ENCODE measurements at regions not wholly inside any gene's neighbourhood (a gene's known extent, or its start where the extent isn't known, plus 50 kb on each side); places are given as distances from the start of the nearest gene placed in this dataset.

DNA sequence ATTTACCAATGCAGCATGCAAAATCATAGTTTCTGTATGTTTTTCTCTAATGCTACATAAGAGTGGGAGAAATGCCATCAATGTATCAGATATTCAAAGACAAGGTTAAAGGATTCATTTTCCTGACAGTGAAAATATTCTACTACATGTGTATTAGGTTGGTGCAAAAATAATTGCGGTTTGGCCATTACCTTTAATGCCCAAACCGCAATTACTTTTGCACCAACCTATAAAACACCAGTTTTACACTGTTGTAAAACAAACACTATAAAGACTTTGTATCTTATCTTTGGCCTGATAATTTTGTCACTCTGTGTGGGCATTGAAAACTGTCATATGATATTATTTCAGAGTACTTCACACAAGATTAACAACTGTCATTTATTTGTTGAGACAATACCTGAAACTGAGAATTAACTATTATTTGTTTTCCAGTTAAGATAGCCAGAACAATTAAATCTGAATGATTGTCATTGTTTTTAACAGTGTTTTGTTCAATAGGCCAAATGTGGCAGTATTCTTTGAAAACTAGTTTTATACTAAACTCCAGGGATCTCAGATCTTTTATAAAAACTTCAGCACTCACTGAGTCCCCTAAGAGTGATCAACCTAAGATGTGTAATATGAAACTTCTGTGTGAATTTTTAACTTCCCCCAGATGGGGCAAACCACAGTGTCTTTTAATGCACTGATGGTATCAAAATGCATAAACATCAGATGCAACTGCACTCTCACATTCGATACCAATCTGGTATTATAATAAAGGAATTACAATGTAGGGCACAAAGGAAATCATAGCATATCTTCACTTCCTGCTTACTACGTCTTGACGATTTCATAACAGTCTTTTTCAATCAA is 53.8 kb upstream of the FBN2 start:
- in situ Hi-C loops (cut with MboI; ENCODE audit: low pct_unique_long_range_greater_than_20kb, low sequenced_read_pairs): no loop called here
- DNase-seq: no peak

DNA sequence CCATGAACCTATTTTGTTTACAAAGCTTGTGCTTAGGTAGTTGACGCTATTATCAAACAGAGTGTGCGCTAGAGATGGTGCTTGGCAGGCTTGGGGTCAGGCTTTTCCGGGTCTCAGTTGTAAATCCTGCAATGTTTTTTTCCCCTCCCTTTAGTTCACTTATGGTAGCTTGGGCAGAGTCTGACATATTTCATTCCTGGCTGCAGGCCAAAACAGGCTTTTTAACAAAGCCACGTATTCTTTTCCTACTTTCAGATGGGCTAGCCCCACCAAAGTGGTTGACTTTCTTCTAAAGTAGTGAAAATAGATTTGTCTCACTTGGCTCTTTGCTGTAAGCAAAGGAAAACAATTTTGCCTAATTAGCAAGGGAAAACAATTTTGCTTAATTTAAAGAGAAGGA is 58.0 kb upstream of the FBN2 start:
- in situ Hi-C loops (cut with MboI; ENCODE audit: low pct_unique_long_range_greater_than_20kb, low sequenced_read_pairs): no loop called here
- DNase-seq: no peak

GRCh38 chr5:128597156-128597555 is 59.1 kb upstream of the FBN2 start:
- in situ Hi-C loops (cut with MboI; ENCODE audit: low pct_unique_long_range_greater_than_20kb, low sequenced_read_pairs): no loop called here
- no peak for DNase-seq

DNA sequence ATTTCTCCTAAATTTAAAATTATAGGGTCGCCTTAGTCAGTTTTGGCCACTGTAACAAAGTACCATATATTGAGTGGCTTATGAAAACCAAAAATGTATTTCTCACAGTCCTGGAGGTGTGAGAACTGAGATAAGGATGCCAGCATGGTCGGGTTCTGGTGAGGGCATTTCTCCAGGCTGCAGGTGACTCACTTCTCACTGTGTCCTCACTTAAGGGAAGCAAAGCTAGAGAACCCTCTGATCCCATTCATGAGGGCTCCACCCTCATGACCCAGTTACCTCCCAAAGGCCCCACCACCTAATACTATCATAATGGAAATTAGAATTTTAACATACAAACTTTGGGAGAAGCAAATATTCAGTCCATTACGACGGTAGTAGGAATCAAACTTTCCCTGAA is 75.1 kb upstream of the FBN2 start:
- DNase-seq: no peak
- in situ Hi-C loops (cut with MboI; ENCODE audit: low pct_unique_long_range_greater_than_20kb, low sequenced_read_pairs): no loop called here

DNA sequence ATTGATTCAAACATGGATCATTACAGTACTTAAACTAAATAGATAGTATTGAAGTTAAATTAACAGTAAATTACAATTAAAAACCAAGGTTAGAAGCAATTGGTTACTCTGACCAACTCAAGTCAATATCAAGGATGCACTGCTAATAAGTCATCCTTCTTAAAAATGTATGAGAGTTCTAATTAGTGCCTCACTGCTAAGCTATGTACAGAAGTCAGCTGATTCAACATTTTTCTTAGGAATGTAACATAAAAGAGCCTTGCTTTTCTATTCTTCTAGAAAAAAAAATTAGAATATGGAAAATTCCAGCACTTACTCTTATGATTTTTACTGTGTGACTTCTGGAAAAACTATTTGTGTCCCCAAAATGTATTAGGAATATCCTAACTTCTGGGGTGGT is 75.7 kb upstream of the FBN2 start:
- DNase-seq: no peak
- in situ Hi-C loops (cut with MboI; ENCODE audit: low pct_unique_long_range_greater_than_20kb, low sequenced_read_pairs): no loop called here

DNA sequence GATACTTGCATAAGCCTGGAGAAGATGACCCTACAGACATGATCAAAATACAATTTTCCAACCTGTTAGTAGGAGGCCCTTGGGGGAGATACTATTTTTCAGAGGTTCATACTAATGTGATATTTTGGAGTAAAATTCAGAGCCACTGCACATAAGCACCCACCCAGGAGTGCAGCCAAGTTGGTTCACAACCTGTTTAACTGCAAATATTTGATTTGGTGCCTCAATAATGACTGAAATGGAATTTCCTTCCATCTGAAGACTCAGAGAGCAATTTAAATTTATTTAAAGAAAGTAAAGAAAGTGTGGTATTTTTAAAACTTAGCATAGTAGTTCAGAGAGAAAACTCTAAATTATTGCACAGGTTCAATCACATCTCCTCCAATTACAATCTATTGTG is 77.5 kb upstream of the FBN2 start:
- no peak for DNase-seq
- in situ Hi-C loops (cut with MboI; ENCODE audit: low pct_unique_long_range_greater_than_20kb, low sequenced_read_pairs): no loop called here

- in situ Hi-C loops (cut with MboI; ENCODE audit: low pct_unique_long_range_greater_than_20kb, low sequenced_read_pairs): no loop called here
- DNase-seq: no peak
Measured at GRCh38 chr5:128626536-128627090, 88.6 kb upstream of the FBN2 start.

DNA sequence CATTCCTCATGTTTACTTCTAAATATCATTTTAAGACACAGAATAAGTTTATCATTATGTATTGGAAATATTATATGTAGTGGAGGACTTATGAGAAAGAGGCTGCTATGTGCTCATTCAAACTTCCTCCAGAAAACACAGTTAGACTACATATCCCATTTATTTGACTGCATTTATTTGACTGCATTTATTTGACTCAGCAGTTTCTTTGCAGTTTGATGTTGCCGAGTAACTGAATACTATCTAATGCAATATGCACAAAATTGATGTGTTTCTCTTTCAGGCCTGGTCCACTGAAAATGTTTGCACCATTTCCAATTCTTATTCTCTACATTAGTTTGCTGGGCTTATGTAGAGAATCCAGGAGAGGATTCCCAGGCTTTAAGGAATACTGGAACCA is 89.9 kb upstream of the FBN2 start:
- DNase-seq: no peak
- in situ Hi-C loops (cut with MboI; ENCODE audit: low pct_unique_long_range_greater_than_20kb, low sequenced_read_pairs): no loop called here

GRCh38 chr5:128629157-128629556 is 91.1 kb upstream of the FBN2 start:
- no peak for DNase-seq
- in situ Hi-C loops (cut with MboI; ENCODE audit: low pct_unique_long_range_greater_than_20kb, low sequenced_read_pairs): no loop called here

- in situ Hi-C loops (cut with MboI; ENCODE audit: low pct_unique_long_range_greater_than_20kb, low sequenced_read_pairs): no loop called here
- no peak for DNase-seq
Measured at GRCh38 chr5:128630121-128630520, 92.1 kb upstream of the FBN2 start.

GRCh38 chr5:128631771-128632170 is 93.7 kb upstream of the FBN2 start:
- in situ Hi-C loops (cut with MboI; ENCODE audit: low pct_unique_long_range_greater_than_20kb, low sequenced_read_pairs): no loop called here
- DNase-seq: no peak

DNA sequence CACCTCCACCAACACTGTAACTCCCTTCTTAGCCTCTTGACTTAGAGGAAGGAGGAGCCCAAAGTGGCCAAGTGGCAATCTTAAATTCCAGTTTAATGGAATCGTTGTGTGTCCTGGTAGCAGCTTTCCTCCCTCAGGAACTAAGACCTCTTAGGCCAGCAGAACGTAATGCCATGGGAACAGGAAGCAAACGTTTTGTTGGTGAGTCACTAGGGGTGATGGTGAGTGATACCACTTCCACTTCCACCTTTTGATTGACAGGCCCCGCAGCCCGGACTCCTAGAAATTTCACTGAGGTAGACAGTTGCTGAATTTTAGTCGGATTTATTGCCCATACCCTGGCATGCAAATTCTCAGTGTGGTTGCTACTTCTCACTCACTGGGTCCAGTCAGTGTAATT is 94.2 kb upstream of the FBN2 start:
- in situ Hi-C loops (cut with MboI; ENCODE audit: low pct_unique_long_range_greater_than_20kb, low sequenced_read_pairs): no loop called here
- DNase-seq: peak; percentile 35

DNA sequence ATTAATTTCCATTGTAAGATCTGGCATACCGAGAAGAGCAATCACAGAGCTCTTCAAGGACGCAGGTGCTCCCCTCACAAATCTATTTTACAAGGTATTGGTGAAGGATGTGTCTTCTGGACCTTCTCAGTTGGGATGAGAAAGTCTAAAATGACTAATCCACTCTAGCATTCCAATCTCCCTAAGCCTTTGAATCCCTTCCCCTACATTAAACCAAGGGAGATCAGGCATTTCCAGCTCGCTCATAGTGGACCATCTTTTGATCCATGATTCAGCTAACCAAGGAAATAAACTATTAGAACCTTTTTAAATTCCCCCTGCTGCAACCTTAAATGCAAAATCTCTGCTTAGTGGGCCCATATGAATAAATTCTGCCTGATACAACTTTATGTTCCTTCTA is 95.9 kb upstream of the FBN2 start:
- in situ Hi-C loops (cut with MboI; ENCODE audit: low pct_unique_long_range_greater_than_20kb, low sequenced_read_pairs): no loop called here
- DNase-seq: no peak

GRCh38 chr5:128635379-128635778 is 97.3 kb upstream of the FBN2 start:
- in situ Hi-C loops (cut with MboI; ENCODE audit: low pct_unique_long_range_greater_than_20kb, low sequenced_read_pairs): no loop called here
- no peak for DNase-seq

GRCh38 chr5:128636361-128636760 is 98.3 kb upstream of the FBN2 start:
- in situ Hi-C loops (cut with MboI; ENCODE audit: low pct_unique_long_range_greater_than_20kb, low sequenced_read_pairs): no loop called here

GRCh38 chr5:128637031-128637430 is 99.0 kb upstream of the FBN2 start:
- in situ Hi-C loops (cut with MboI; ENCODE audit: low pct_unique_long_range_greater_than_20kb, low sequenced_read_pairs): no loop called here
- no peak for DNase-seq

More at GRCh38 chr5:128636361-128636760, 98.3 kb upstream of the FBN2 start:
- no peak for DNase-seq

DNA sequence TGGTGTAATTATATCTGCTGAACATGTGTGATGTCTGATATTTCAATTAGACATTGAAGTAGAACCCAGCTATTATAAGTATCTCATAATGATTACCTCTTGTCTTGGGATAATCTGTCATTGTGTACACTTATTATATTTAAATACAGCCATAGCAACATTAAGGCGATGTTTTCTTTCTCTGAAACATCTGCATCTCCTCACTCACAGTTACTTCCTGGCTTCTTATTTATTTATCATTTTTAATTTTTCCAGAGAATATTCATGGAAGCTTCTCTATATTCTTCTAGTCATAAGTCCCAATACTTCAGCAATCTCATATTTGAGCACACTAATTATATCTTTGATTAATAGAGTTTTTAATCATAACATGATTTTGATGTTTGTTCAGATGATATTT is 103.8 kb upstream of the FBN2 start:
- in situ Hi-C loops (cut with MboI; ENCODE audit: low pct_unique_long_range_greater_than_20kb, low sequenced_read_pairs): no loop called here
- no peak for DNase-seq

DNA sequence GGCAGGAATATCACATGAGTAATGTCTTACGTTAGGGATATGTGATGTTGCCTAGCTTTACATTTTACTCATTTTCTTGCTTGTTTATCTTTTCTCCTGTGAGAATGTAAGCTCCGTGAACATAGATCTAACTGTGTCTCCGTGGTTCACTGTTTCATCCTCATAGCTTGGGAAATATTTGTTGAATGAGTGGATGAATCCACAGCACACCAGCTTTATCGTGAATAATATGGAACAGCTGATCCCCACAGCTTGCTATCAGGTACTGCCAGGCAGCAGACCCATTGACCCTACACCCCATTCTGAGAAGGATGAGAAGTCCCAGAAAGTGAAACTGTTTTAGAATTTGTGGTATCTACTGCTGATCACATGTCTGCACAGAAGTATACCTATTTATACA is 106.8 kb upstream of the FBN2 start:
- in situ Hi-C loops (cut with MboI; ENCODE audit: low pct_unique_long_range_greater_than_20kb, low sequenced_read_pairs): no loop called here
- DNase-seq: no peak

DNA sequence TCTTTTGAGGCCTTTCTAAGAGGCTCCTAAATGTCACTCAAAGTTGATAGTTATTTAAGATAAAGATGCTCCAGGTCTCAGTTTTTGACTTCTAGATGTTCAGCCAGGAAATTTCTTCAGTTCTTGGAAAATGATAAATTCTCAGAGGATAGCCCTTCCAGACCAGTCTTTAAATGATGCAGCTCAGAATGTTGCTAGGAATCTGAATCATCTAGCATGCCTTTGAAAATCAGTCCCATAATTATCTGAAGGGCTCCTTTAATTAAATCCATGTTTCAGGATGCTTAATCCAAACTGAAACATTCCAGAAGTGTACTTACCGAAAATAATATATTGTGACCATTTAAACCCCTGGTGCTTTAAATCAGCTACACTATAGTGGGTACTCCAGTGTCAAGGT is 107.5 kb upstream of the FBN2 start:
- in situ Hi-C loops (cut with MboI; ENCODE audit: low pct_unique_long_range_greater_than_20kb, low sequenced_read_pairs): no loop called here

GRCh38 chr5:128646176-128646575 is 108.1 kb upstream of the FBN2 start:
- in situ Hi-C loops (cut with MboI; ENCODE audit: low pct_unique_long_range_greater_than_20kb, low sequenced_read_pairs): no loop called here
- no peak for DNase-seq

More for the DNA sequence above, 107.5 kb upstream of the FBN2 start:
- DNase-seq: no peak

DNA sequence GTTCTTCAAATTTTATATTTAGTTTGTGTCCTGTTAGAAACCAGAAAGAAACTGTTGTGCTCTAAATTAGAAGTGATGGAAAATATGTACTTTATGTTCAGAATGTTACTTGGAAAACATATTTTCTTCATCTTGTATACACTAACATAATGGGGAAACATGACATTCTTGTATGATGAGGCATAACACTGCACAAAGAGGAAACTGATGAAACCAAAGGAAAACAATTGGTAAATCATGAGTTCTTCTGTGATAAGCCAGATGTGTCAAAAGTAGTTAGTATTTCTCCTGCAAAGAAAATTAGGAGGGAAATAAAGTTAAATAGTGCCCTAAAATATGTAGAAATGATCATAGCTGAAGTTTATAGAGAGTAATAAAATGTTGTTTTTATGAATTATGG is 111.1 kb upstream of the FBN2 start:
- in situ Hi-C loops (cut with MboI; ENCODE audit: low pct_unique_long_range_greater_than_20kb, low sequenced_read_pairs): no loop called here
- DNase-seq: no peak
